ENCODE measurements at regions not wholly inside any gene's neighbourhood (a gene's known extent, or its start where the extent isn't known, plus 50 kb on each side); places are given as distances from the start of the nearest gene placed in this dataset.

- Histone ChIP-seq H3K9me3 (peaks cover 0 to under 1% (median 0%) of the 10 kb centered on the region in 4 donors), H3K27ac (no peak overlapping the region), H3K4me3 (no peak overlapping the region), H3K4me1 (no peaks in the 10 kb centered on the region), H3K36me3 (no peaks in the 10 kb centered on the region), H3K27me3 (no peaks in the 10 kb centered on the region)
- WGBS, 2 donors, result 46 to 53% methylated on average over 5 of the region's 5 CpGs
- TF ChIP-seq CTCF (IDR thresholded peaks at IDR 0.05) (no peak), POLR2A (IDR thresholded peaks at IDR 0.05) (no peak), EP300 (IDR thresholded peaks at IDR 0.05) (no peak)
- DNase-seq (ENCODE audit: low spot score in 2 of 2), result no peak
Measured at GRCh38 chr12:98274430-98275130, 240.8 kb upstream of the TMPO start.

GRCh38 chr12:98275131-98275475, 240.3 kb upstream of the TMPO start:
- Histone ChIP-seq H3K27me3 (no peaks in the 10 kb centered on the region), H3K9me3 (no peaks in the 10 kb centered on the region), H3K4me3 (no peak overlapping the region), H3K36me3 (no peaks in the 10 kb centered on the region), H3K27ac (no peak overlapping the region), H3K4me1 (no peaks in the 10 kb centered on the region)
- DNase-seq (ENCODE audit: low spot score in 2 of 2), result no peak
- WGBS, 2 donors, result 81 to 87% methylated on average over 4 of the region's 4 CpGs
- TF ChIP-seq CTCF (IDR thresholded peaks at IDR 0.05), result no peak
- TF ChIP-seq POLR2A (IDR thresholded peaks at IDR 0.05), result no peak
- no peak for TF ChIP-seq EP300 (IDR thresholded peaks at IDR 0.05)

- Histone ChIP-seq H3K27me3 (no peaks in the 10 kb centered on the region), H3K27ac (no peak overlapping the region), H3K9me3 (no peaks in the 10 kb centered on the region), H3K4me3 (no peak overlapping the region), H3K36me3 (no peaks in the 10 kb centered on the region), H3K4me1 (no peaks in the 10 kb centered on the region)
- 44 to 56% methylated on average over 6 of the region's 6 CpGs for WGBS, 2 donors
- no peak for DNase-seq (ENCODE audit: low spot score in 2 of 2)
- TF ChIP-seq EP300 (IDR thresholded peaks at IDR 0.05) (no peak), CTCF (IDR thresholded peaks at IDR 0.05) (no peak), POLR2A (IDR thresholded peaks at IDR 0.05) (no peak)
Measured at GRCh38 chr12:98280152-98280551, 235.2 kb upstream of the TMPO start.

GRCh38 chr12:98280621-98281020, 234.8 kb upstream of the TMPO start:
- Histone ChIP-seq H3K9me3 (no peaks in the 10 kb centered on the region), H3K4me3 (no peak overlapping the region), H3K27ac (no peak overlapping the region), H3K27me3 (no peaks in the 10 kb centered on the region), H3K4me1 (no peaks in the 10 kb centered on the region), H3K36me3 (no peaks in the 10 kb centered on the region)
- no peak for DNase-seq (ENCODE audit: low spot score in 2 of 2)
- TF ChIP-seq EP300 (IDR thresholded peaks at IDR 0.05), result no peak
- TF ChIP-seq CTCF (IDR thresholded peaks at IDR 0.05), result no peak
- TF ChIP-seq POLR2A (IDR thresholded peaks at IDR 0.05), result no peak
- 88 to 94% methylated on average over 7 of the region's 7 CpGs for WGBS, 2 donors

GRCh38 chr12:98291828-98292227, 223.6 kb upstream of the TMPO start:
- Histone ChIP-seq H3K27ac (no peak overlapping the region), H3K4me3 (no peak overlapping the region), H3K27me3 (no peaks in the 10 kb centered on the region), H3K36me3 (no peaks in the 10 kb centered on the region), H3K9me3 (no peaks in the 10 kb centered on the region), H3K4me1 (no peaks in the 10 kb centered on the region)
- no peak for DNase-seq (ENCODE audit: low spot score in 2 of 2)
- 25 to 29% methylated on average over 4 of the region's 4 CpGs for WGBS, 2 donors
- TF ChIP-seq POLR2A (IDR thresholded peaks at IDR 0.05) (no peak), EP300 (IDR thresholded peaks at IDR 0.05) (no peak), CTCF (IDR thresholded peaks at IDR 0.05) (no peak)

Measured in tibial nerve (tissue), 4 donors.